Islet precursor cell (in vitro differentiated cells): ENCODE measurements at regions not wholly inside any gene's neighbourhood (a gene's known extent, or its start where the extent isn't known, plus 50 kb on each side); places are given as distances from the start of the nearest gene placed in this dataset.

ENCODE experiments used
- DNase-seq: peaks from one replicate; pipeline ENCODE4 v3.0.0-alpha.2; 2018

DNA sequence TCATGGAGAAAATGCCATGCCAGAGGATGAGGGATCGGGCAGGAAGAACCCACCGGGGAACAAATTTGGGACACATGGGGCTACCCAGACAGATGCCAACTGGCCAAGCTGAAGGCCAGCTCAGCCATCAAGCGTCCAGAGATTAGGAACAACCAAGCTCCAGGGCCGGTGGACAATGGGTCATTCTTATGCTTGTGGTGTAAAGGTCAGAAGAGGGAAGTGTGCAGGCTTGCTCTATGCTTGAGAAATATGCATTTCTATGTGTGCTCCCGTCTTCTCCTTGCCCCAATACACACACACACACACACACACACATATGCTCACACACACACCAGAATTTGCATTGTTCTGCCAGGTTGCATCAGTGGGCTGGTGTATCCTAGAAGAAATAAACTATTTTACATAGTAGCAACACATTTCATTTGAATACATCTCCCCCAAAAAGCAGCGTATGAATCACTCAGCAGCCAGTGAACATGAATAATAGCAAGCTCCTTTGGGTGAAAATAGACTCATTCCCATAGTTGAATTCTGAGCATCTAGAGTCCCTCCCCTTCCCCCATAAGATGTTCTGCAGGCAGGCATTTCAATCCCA is 201.9 kb upstream of the PPARGC1A start:
- DNase-seq, result no peak

DNA sequence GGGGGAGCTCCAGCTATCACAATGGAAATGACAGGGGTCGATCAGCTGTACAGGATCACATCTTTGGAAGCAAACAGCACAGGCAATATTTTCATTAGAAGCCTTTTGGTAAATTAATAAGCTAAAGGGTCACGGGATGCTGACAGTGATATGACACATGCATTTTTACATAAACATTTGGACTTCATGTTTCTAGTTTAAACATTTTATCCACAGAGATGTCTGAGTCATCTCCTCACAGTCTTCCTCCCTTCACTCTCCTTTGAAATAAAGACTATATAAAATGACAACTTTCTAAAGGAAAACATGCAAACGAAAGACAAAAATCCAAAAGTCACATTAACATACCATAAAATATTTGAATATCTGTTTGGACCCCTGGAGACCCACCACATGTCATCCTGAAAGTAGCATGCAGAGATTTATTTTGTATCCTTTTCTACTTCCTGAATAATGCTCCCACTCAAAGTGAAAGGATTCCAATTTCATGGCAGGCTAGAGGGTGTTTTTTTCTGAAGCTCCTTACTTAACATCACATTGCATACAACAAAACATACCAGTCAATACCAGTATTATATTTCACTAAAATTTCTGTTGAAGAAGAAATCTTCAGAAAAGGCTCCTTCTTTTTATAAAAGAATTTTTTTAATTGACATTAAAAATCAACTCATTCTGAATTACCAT is 200.1 kb upstream of the PPARGC1A start:
- no peak for DNase-seq

DNA sequence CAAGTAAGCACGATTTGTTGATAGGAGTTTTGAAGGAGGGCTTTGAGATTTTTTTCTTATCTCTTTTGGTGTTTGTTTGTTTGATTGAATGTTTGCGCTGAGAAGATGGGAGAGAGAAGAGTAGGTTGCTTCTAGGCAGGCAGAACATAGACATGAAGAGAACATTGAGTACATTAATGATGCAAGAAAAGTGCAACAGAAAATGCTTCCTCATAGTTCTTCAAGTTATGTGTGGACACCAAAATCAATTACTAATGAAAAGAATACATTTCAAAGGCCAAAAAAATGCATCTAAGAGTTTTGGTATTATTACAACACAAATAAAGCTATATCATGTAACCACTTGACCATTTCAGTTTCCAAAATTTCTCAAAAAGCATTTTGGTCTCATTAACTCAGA is 191.0 kb upstream of the PPARGC1A start:
- DNase-seq, result no peak

DNA sequence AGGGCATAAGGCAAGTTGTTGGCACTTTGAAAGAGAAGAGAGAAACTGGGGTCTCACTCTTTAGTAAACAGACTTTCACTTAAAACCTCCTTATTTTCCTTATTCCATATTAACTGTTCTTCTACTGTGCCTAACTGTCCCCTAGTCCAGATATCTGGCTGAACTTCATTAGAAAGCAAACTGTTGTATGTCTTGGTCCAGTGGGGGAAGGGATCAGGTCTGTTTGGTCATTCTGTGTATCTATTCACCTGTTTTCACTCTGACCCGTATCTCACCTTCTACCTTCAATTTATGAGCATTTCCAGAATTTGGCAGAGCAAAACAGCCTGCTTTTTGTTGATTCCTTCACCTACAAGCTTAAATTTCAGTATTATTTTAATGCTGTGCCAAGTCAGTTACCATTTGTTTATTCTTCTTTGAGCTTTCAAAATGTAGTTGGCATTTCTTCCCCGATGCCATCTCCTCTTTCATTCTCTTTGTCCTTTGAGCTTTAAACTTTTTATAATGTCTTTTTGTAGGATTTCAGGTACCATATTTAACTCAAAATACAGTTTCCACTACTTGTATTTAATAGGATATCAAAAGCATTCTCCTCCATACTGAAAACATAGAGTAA is 188.6 kb upstream of the PPARGC1A start:
- no peak for DNase-seq

DNA sequence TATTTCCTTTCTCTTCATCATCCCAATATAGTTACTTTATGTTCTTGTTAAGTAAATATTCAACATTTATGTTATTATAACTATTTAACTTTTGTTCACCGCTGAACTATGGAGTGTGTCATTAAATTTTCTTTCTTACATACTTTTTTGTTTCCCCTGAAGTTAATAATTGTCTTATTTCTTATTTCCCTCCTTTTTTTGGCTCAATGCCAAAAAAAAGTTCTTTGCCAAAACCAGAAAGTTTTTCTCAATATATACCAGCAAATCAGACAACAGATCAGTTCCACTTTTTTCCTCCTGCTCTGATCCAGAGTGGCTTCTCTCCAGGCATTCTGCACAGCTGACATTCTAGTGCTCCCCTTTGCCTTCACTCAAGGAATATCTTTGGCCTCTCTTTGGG is 187.0 kb upstream of the PPARGC1A start:
- no peak for DNase-seq

DNA sequence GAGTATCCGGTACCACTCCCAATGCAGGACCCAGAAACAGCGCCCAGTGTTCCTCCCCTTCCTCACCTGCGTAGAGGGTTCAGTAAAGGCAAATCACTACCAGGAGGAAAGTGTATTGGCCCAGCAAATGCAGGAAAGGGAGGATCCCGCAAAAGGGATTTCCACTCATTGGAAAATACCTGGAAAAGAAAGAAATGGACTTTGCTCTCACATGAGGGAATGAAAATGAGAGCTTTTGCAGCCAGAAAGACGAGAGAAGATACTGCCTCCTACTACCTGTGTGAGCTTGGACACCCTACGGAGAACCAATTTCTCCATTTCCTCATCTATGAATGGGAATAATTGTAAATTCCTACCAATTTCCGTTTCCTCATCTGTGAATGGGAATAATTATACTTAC is 184.1 kb upstream of the PPARGC1A start:
- no peak for DNase-seq

DNA sequence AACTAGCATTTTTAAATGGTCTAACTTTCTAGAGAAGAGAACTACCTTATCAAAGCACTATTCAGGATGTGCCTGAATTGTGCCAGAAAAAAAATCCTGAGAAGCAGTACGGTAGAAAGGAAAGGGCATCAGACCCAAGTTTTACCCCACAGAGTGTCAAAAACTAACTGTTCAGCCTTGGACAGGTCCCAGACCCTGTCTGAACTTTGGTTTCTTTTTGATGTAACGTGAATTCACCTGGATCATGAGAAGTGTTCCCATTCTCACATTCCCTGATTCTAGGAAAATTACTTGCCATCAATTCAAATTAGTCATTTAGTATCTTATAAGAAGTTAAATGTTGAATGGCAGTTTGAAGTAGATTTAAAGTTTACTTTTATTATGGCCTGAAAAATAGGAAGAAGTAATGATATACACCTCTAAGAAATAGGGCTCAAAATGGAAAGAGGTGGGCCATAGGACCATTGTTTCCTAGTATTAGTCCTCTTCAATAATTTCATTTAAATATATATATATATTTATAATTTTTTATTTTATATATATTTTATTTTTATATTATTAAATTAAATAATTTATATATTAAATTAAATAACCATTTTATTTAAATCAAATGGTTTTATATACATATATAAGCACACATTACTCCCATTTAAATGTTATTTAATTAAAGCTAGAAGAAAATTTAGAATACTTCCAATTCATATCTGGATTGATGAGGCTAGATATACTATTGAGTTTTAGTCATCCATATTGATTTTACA is 181.9 kb upstream of the PPARGC1A start:
- DNase-seq, result no peak

DNA sequence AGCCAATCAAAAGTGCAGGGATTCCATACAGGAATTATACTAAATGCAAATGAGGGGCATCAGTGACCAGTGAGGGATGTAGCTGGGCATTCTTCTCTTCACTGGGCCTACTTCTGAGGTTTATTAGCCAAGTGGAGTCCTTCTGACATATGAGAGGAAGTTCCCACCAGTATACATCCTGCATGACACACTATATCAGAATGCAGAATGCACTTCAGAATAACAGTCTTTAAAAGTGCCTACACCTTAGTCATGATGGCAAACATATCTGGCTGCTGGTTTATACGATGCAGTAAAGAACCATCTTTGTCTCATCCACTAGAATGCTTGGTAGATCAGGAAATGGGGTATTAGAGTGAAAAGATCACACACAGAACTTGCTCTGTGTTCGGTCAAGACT is 180.3 kb upstream of the PPARGC1A start:
- DNase-seq, result peak; percentile 58

DNA sequence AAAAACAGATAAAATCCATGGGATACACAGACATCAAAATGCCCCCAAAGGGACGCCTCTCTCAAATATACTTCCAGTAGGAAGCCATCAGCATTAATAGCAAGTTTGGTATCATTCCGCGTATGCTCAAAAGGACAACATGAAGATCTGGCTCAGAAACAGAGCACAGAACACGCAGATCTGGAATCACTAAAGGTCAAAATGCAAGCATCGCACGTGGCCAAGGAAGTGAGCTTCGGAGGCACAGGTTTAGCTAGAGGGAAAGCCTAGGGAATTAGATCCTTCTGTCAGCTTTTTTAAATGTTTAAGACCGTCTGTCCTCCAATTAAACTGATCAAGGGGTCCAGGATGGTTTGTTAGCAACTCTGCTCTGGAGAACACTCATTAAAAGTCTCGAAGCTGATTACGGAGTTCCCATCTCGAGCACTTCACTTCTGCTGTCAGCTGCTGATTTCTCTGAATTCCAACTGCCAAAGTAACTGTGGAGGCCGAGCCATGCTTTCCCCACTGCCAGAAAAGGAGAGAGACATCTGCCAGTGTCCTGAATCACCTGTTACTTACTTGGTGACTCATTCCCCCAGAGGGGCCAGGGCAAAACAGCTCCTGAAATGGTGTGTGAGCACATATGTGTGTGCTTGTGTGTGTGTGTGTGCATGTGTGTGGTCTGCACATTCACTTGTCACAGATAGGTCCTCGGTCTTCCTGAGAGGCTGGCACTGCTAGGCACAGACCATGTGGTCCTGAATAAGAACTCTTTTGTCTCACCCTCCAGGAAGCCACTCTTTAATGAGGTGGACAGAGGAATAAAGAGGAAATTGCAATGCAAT is 177.7 kb upstream of the PPARGC1A start:
- peak; percentile 91 for DNase-seq

DNA sequence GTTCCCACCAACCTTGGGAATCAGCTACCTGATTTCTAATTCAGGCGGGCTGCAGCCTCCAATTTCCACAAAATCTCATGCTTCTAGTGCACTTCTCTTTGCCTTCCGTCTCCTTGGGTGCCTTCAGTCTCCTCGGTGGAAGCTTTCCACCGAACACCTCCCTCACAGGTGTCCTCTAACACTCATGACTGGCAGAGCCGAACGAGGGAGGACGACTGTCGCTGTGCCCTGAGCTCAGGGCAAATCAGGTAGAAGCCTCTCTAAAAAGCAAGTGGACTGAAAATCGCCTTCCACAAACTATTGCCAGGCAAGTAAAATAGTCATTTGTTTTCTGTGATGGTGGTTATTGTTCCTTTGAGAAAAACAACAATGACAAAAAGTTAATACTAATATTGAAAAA is 176.1 kb upstream of the PPARGC1A start:
- DNase-seq, result no peak

DNA sequence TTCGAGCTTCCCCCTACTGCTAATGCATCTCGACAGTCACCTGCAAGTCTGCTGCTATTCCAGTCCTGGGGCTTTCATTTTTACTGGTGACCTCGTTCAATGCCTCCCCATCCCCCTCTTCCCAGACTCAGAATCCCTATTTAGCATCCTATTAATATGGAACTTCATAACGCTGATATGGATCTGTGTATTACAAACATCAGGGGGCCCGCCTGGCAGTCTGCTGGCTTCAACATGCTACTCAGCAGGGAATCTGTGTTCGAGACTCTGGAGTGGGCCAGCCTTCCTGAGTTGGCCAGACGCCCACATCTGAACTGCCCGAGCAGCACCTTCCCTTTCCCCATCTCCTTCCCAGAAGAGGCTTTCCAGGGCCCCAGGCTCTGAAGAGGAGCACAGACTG is 173.9 kb upstream of the PPARGC1A start:
- DNase-seq, result no peak

DNA sequence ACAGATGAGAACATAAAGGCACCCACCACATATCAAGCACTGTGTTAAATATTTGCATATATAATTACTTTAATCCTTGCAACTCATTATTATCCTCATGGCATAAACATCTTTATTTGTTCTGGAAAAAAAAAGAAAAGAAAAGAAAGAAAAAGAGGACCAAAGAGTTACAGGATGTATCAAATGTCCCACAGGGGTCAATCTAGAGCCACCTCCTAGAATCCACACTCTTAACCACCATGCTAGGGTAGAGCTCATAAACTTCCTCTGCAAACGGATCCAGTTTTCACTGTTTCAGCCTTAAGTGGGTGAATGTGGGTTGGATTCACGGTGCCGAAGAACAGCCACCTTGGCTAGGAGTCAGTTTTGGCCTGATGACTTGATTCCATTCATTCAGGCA is 171.1 kb upstream of the PPARGC1A start:
- DNase-seq, result no peak

DNA sequence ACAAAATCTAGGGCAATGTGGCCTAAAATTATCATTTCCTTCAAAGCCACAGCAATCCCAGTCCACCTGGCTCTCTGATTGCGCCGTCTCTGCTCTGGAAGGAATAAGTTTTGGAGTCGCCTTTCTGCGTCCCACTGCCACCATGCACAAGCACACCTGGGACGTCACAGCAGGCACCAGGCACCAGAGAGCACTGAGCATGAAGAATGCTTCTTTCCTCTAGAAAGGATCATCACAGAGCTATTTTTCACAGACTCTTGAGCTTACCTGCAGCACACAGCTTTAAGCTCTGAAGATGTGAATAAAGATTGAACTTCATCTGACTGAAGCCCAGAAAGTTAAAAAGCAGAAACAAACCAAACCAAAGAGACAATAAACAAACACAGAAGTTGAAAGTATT is 170.0 kb upstream of the PPARGC1A start:
- no peak for DNase-seq

DNA sequence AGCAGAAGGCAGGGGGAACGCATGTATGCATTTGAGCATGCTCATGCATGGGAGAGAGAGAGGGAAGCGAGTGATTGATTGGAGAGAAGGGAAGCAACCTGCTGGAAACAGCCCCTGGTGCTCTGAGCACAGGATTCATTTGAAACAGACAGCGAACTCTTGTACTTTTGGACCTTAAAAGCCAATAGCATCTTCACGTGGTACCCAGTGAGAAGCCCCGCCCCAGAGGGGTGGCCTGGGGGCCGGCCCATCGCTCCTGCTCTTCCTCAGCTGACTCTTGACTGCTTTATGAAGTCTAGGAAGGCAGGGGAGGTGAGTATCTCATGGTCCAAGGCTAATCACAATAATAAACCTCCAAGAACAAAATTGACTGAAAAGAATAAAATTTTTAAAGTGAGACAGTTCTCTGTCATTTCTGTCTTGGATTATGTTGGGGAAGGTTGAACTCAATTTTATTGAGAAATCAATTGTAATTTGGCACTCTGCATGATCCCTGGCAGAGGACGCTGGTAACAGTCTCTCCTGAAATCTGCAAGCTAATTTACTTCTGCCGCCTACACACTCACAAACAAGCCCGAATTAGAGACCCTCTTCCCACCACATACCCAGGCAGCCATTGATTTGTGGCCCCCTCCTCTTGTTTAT is 168.2 kb upstream of the PPARGC1A start:
- DNase-seq, result no peak

DNA sequence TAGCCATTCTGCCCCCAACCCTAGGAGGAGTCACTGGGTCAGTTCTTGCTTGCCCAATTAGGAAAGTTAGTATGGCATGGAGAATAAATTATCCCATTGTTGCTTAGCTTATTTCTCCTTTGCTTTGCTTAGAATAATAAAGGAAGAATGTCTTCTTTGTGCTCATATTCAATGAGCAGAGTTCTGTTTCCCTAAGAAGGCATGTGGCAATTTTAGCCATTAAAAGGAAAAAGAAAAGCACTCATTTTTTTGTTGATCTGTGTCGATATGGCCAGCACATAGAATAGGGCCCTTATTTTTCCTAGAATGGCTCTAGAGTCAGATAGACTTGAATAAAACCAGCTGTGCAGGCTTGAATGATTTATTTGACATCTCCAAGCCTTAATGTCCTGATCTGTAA is 166.4 kb upstream of the PPARGC1A start:
- DNase-seq, result no peak

DNA sequence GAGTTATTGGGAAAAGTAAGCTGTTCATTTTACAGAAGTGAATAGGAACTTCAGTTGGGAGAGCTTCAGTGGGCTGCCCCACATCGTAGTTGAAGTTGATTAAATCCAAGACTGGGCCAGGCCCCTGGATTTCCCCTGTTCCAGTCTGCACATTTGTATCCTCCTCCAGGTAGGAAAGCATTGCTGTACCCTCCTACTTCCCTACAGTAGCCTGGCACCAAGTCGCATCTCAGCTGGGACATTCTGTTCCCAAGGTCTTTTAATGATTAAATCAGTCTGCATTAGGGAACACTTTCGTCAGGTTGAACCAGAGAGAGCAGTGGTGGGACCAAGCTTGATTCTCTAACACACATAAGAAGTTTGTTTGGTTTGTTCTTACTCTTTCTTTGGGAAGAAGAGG is 165.8 kb upstream of the PPARGC1A start:
- DNase-seq, result no peak

DNA sequence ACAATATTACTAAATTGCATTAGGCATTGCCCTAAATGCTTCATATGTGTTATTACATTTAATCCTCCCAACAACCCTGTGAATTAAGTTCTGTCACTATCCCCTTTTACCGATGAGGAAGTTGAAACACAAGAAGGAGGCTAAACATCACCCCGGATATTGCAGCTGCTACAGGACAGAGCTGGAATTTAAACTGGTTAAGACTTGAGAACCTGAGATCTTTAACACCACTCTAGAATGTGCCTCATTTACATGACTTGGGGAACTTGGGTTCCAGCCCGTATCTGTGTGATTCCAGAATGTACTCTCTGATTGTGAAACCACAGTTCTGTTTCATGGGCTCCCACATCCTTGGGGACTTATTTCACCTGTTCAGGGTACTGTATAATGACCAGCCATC is 165.1 kb upstream of the PPARGC1A start:
- no peak for DNase-seq

DNA sequence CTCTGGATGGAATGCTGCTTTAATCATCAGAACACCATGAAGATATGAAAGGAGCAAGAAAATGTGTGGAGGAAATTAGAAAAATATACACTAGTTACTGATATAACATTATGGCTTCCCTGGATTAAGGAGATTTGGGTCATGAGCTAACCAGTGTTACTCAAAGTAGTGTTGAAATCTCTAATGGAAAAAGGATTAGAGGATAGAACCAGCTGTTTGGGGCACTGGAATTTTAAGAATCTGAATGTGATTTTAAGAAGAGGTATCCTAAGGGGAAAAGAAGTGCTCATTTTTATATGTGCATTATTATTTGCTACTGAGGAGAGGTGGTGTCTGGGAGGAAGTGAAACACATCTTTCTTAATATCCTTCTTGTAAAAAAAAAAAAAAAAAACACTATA is 164.1 kb upstream of the PPARGC1A start:
- no peak for DNase-seq

DNA sequence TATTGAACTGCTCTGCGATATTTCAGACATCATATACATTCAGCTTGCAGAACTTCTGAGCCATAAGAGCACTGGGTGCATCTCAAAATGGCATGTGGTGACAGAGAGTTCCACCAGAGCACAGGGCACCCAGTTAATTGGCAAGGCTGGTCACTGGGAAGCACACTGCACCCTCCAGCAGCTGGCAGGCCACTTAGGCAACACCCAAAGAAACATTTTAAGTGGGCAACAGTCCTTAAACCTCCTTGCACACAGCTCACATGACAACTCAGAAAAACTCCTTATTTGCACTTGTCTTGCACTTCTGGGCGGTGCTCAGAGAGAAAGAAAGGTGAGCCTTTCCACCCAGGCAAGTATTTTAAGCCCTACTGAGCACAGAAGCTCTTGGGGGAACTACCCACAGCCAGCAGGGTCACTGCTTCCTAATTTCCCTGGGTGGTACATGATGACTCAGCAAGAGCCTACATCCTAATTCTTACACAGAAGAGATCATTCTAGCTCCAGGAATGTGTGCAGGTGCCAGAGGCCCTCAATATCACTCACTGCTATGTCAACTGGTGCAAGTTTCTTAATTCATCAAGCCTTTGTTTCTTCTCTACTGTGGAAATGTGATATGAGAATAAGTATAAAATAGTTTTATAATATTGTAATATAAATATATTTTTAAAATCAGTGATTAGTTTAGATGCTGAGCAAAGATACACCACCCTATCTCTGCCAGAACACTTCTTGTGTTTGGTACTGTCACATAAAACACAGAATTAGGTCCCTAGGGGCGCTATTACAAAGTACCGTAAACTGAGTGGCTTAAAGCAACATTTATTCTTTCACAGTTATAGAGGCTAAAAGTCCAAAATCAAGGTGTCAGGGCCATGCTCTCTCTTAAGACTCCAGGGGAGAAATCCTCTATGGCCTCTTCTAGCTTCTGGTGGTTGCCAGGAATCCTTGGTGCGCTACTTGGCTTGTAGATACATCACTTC is 155.1 kb upstream of the PPARGC1A start:
- DNase-seq, result no peak

DNA sequence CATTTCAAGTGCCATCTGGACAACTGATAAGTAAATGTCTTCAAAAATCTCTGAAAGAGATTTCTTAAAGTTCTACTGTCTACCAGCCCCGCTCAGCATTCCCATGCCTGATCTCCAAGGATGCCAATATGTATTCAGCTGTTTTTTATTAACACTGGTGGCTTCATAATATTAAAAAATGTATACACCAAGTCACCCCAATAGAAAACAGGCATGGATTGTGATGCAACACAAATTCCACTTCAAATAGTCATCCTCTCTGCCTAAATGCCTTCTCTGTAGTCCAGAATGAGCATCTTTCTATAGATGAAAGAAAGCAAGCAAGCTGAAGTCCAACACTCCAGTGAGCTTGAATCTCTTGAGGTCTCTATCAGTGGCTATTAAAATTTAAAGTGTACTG is 152.2 kb upstream of the PPARGC1A start:
- DNase-seq, result no peak

DNA sequence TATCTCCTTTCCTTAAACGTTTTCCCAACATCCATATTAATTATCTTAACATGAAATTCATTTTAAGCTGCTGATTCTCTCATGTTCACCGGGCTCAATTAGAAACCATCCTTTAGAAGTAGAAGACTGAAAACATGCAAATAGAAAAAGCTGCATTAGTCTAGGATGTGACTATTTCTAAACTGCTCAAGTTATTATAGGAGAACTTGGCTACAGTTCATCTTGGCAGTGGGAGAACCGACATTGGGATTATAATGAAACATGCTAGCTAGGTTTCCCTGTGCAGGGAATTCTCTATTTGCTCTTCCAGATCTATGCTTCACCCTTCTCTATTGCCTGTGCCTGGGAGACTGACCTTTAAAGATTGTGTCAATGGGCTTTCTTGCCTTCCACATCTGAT is 151.0 kb upstream of the PPARGC1A start:
- no peak for DNase-seq
